Testis (tissue), 2 donors: ENCODE measurements at regions not wholly inside any gene's neighbourhood (a gene's known extent, or its start where the extent isn't known, plus 50 kb on each side); places are given as distances from the start of the nearest gene placed in this dataset.

Experiments used
- DNase-seq: peaks from one replicate; pipeline ENCODE4 v3.0.0-alpha.2; 2019
- H3K27ac ChIP-seq, 2 donors: fragments of 200-600 bp; sonication (generic); one replicate each; pipeline ENCODE4 v1.5.1; 2019
- H3K27me3 ChIP-seq: fragments of 200-600 bp; sonication (generic); one replicate; pipeline ENCODE4 v1.5.1; 2019
- H3K36me3 ChIP-seq: fragments of 200-600 bp; sonication (generic); one replicate; pipeline ENCODE4 v1.5.1; 2017; ENCODE audit warnings: low read depth; ENCODE audit errors: missing control alignments
- H3K4me1 ChIP-seq: fragments of 200-600 bp; sonication (generic); one replicate; pipeline ENCODE4 v1.5.1; 2019
- H3K4me3 ChIP-seq, 2 donors: fragments of 200-600 bp; sonication (generic); one replicate each; pipeline ENCODE4 v1.5.1; 2017 to 2019
- H3K9me3 ChIP-seq: fragments of 200-600 bp; sonication (generic); one replicate; pipeline ENCODE4 v1.5.1; 2017
- POLR2A ChIP-seq: fragments of 450-650 bp; IDR thresholded peaks from one replicate; pipeline ENCODE4 v1.6.1; 2017; ENCODE audit warnings: antibody characterized with exemption, mild to moderate bottlenecking, moderate library complexity
- WGBS, 2 donors: methylation state at CpG; one replicate each; pipeline ENCODE4 v1.1.5; 2018; 5-methylcytosine and 5-hydroxymethylcytosine counted together
- intact Hi-C: fragments of 100-400 bp; cut with DNase I; formaldehyde crosslinking; loops from one replicate; pipeline ENCODE4 v1.15.1; 2023; ENCODE audit warnings: low total_unique reads
- TF ChIP-seq, protein P1 (sequence below), 3 experiments: fragments of 450-650 bp in 2 of 3; fragments of 200-600 bp in 1 of 3; sonication (generic) in 1 of 3; IDR thresholded peaks; one replicate each; pipeline ENCODE4 v1.5.1; 2016 to 2019; ENCODE audit warnings: antibody characterized with exemption in 3 of 3, mild to moderate bottlenecking in 2 of 3, moderate library complexity in 1 of 3

DNA sequence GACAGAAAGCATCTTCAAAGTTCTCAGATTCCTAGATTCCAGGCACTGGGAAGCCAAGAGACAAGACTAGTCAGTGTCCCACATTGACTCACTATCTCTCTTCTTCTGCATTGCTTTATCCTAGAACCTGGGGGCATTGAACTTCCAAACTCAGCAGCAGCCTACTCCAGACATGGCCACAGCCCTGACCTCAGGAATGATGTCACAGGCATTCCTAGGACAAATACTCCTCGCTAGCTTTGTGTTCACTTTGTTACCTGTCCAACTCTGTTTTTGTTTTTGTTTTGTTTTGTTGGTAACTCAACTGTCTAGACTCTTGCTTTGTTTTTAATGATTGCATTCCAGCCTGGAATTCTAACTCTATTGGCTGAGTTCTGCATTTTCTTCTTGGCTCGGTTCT lies 449.3 kb upstream of the SPHKAP start:
- H3K27ac ChIP-seq: no peak overlapping the region
- no peaks in the 10 kb centered on the region for H3K9me3 ChIP-seq
- H3K27me3 ChIP-seq: no peaks in the 10 kb centered on the region
- H3K4me1 ChIP-seq: no peaks in the 10 kb centered on the region
- 80 to 81% methylated on average over 2 of the region's 2 CpGs for WGBS, 2 donors
- DNase-seq: no peak
- H3K4me3 ChIP-seq: no peak overlapping the region
- TF ChIP-seq, protein P1, sequence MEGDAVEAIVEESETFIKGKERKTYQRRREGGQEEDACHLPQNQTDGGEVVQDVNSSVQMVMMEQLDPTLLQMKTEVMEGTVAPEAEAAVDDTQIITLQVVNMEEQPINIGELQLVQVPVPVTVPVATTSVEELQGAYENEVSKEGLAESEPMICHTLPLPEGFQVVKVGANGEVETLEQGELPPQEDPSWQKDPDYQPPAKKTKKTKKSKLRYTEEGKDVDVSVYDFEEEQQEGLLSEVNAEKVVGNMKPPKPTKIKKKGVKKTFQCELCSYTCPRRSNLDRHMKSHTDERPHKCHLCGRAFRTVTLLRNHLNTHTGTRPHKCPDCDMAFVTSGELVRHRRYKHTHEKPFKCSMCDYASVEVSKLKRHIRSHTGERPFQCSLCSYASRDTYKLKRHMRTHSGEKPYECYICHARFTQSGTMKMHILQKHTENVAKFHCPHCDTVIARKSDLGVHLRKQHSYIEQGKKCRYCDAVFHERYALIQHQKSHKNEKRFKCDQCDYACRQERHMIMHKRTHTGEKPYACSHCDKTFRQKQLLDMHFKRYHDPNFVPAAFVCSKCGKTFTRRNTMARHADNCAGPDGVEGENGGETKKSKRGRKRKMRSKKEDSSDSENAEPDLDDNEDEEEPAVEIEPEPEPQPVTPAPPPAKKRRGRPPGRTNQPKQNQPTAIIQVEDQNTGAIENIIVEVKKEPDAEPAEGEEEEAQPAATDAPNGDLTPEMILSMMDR (IDR thresholded peaks at IDR 0.05): no peak
- no peak for TF ChIP-seq POLR2A
- no peaks in the 10 kb centered on the region for H3K36me3 ChIP-seq
- intact Hi-C loops: no loop called here

DNA sequence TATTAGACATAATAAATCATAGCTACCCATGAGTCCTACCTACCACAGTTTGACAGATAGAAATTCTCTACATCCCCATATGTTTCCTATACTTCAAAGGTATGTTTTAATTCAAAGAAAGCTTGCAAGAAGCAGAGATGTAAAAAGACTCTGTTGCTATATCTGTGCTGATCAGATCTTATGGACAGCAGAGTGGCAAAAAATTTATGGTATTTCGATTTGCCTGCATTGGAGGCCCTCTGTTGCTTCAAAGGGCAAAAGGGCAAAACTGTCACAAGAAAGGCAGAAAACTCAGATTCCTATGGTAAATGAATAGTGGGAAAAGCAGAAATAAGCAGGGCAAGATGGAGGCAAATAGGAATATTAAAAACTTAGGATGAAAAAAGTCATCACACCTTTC lies 447.8 kb upstream of the SPHKAP start:
- WGBS, 2 donors: 53 to 85% methylated on average over 1 of the region's 1 CpG
- no peaks in the 10 kb centered on the region for H3K4me1 ChIP-seq
- H3K4me3 ChIP-seq: no peak overlapping the region
- H3K9me3 ChIP-seq: no peaks in the 10 kb centered on the region
- no peak for DNase-seq
- H3K27me3 ChIP-seq: no peaks in the 10 kb centered on the region
- intact Hi-C loops: no loop called here
- TF ChIP-seq, protein P1 (IDR thresholded peaks at IDR 0.05): no peak
- no peak for TF ChIP-seq POLR2A
- H3K27ac ChIP-seq: no peak overlapping the region
- no peaks in the 10 kb centered on the region for H3K36me3 ChIP-seq

DNA sequence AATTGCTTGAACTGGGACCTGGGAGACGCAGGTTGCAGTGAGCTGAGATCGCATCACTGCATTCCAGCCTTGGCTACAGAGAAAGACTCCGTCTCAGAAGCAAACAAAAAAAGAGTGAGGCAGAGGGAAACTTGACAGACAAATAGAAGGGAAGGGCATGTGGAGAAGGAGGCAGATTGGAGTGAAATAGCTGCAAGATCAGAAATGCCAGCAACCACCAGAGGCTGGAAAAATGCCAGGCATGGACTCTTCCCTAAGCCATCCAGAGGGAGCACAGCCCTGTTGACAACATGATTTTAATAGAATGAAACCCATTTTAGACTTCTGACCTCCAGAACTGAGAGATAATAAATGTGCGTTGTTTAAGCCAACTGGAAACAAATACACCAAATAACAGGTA lies 447.2 kb upstream of the SPHKAP start:
- WGBS, 2 donors: 85 to 93% methylated on average over 4 of the region's 4 CpGs
- Histone ChIP-seq H3K27ac (no peak overlapping the region), H3K9me3 (no peaks in the 10 kb centered on the region), H3K4me3 (no peak overlapping the region), H3K4me1 (no peaks in the 10 kb centered on the region), H3K27me3 (no peaks in the 10 kb centered on the region), H3K36me3 (no peaks in the 10 kb centered on the region)
- no peak for DNase-seq
- TF ChIP-seq POLR2A: no peak
- TF ChIP-seq, protein P1 (IDR thresholded peaks at IDR 0.05): no peak
- intact Hi-C loops: no loop called here

DNA sequence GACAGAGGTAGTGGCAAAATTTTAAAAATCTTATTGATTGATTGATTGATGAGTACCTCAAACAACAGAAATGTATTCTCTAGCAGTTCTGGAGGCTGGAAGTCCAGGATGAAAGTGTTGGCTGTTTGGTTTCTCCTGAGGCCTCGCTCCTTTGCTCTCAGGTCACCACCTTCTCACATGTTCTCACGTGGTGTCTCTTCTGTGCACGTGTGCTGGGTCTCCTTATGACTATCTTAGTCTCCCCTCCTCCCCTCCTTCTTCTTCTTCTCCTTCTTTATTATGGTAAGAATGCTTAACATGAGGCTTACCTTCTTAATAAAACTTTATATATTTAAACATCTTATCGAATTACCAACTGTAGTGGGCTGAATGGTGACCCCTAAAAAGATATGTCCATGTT lies 446.0 kb upstream of the SPHKAP start:
- H3K27ac ChIP-seq: no peak overlapping the region
- 82 to 88% methylated on average over 4 of the region's 4 CpGs for WGBS, 2 donors
- no peaks in the 10 kb centered on the region for H3K36me3 ChIP-seq
- no peaks in the 10 kb centered on the region for H3K9me3 ChIP-seq
- no peak overlapping the region for H3K4me3 ChIP-seq
- TF ChIP-seq, protein P1 (IDR thresholded peaks at IDR 0.05): no peak
- TF ChIP-seq POLR2A: no peak
- intact Hi-C loops: no loop called here
- H3K4me1 ChIP-seq: no peaks in the 10 kb centered on the region
- H3K27me3 ChIP-seq: no peaks in the 10 kb centered on the region
- DNase-seq: no peak

DNA sequence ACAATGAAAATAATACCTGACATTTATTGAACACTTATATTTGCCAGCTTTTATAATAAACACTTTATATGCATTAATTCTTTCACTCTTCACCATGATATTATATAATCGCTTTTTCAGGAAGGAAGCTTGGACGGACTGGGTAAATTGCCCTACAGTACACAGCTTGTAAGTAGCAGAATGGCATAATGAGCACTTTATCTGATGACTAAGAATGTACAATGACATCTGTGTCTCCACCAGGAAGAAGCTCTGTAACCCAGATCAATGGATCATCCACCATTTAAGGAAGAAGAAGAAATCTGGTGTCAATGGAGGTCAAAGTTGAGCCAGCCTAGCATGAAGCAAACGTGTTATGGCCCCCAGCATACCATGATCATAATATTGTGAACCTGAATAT lies 444.0 kb upstream of the SPHKAP start:
- H3K4me3 ChIP-seq: no peak overlapping the region
- H3K27ac ChIP-seq: no peak overlapping the region
- H3K36me3 ChIP-seq: no peaks in the 10 kb centered on the region
- no peaks in the 10 kb centered on the region for H3K27me3 ChIP-seq
- TF ChIP-seq, protein P1 (IDR thresholded peaks at IDR 0.05): no peak
- no peak for TF ChIP-seq POLR2A
- no peak for DNase-seq
- 88 to 91% methylated on average over 3 of the region's 3 CpGs for WGBS, 2 donors
- intact Hi-C loops: no loop called here
- H3K4me1 ChIP-seq: no peaks in the 10 kb centered on the region
- H3K9me3 ChIP-seq: no peaks in the 10 kb centered on the region
